ENCODE measurements at regions not wholly inside any gene's neighbourhood (a gene's known extent, or its start where the extent isn't known, plus 50 kb on each side); places are given as distances from the start of the nearest gene placed in this dataset.

DNA sequence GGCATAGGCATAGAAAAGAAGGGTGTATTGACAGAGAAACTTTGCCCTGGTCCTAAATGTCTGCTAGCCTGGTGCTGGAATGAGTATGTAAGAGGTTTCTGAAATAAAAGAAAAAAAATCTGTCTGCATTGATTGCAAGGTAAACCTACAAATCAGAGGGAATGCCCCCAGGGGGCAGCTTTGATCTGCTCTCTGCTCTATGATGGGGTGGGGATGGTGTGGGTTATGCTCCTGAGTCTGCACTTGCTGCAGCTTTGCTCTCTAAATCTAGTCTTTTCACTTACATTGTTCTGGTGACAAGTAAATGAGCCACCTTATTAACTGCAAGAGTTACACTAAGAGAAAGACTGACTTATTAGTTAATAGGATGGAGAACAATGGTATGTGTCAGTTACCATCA, 468.4 kb upstream of the STXBP6 start:
- TF ChIP-seq CTCF (IDR thresholded peaks at IDR 0.05) (no peak), POLR2A (IDR thresholded peaks at IDR 0.05) (no peak)
